ENCODE measurements at regions not wholly inside any gene's neighbourhood (a gene's known extent, or its start where the extent isn't known, plus 50 kb on each side); places are given as distances from the start of the nearest gene placed in this dataset.

DNA sequence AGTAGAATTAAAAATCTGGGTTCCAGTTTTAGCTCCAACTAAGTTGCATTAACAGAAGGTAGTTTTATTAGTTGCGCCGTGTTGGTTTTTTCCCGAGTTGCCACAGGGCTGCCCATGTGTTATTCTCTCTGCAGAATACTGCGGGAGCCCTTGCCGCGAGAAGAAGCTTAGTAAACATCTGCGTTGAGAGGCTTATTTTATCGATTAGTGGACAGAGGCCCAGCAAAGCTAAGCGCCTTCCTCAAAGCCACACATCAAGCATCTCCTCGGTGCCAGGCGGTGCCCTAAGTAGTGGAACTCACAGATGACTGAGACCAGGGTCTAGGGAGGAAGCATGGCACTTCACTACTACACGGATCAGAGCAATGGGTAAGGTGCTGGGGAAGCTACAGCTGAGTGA lies 212.3 kb upstream of the IRX5 start:
- Histone ChIP-seq H3K18ac (ENCODE audit: low read depth in 1 of 2, low read length in 2 of 2) (no peak overlapping the region), H4K91ac (ENCODE audit: low read length) (no peak overlapping the region), H3K4me1 (ENCODE audit: control insufficient read depth, insufficient read depth, low read depth, low read length) (peaks cover 2% of the 10 kb centered on the region), H2BK120ac (ENCODE audit: low read depth, low read length) (no peak overlapping the region), H3K4me2 (ENCODE audit: low read length, poor library complexity, severe bottlenecking) (no peak overlapping the region), H2AFZ (ENCODE audit: low read depth, low read length) (no peak overlapping the region), H3K14ac (ENCODE audit: low read length in 2 of 2) (no peak overlapping the region), H3K36me3 (ENCODE audit: control insufficient read depth in 1 of 2, insufficient read depth in 2 of 2, low read depth in 1 of 2, low read length in 2 of 2) (no peaks in the 10 kb centered on the region), H3K79me1 (replicated peaks; ENCODE audit: low read length, poor library complexity, severe bottlenecking) (no peaks in the 10 kb centered on the region), H2BK12ac (ENCODE audit: low read length in 2 of 2) (no peak overlapping the region), H4K8ac (ENCODE audit: low read length) (no peak overlapping the region), H2BK5ac (ENCODE audit: low read depth, low read length, poor library complexity, severe bottlenecking) (no peak overlapping the region), H3K9me3 (ENCODE audit: control insufficient read depth, low read length) (no peaks in the 10 kb centered on the region), H3K27me3 (ENCODE audit: control insufficient read depth in 1 of 2, insufficient read depth in 1 of 2, low read length in 2 of 2) (peaks cover 0 to 5% of the 10 kb centered on the region in 2 experiments), H3K4ac (ENCODE audit: low read depth in 1 of 2, low read length in 2 of 2) (no peak overlapping the region), H3K9ac (ENCODE audit: low read length) (no peak overlapping the region), H3K4me3 (ENCODE audit: insufficient read depth in 1 of 2, low read depth in 1 of 2, low read length in 2 of 2) (no peak overlapping the region), H3K23ac (ENCODE audit: low read length in 2 of 2) (no peak overlapping the region), H2AK5ac (ENCODE audit: low read length, severe bottlenecking) (no peak overlapping the region), H2BK15ac (ENCODE audit: low read depth, poor library complexity, severe bottlenecking) (no peak overlapping the region), H3K27ac (ENCODE audit: low read length, poor library complexity, severe bottlenecking) (no peak overlapping the region)
- DNase-seq = no peak
- WGBS = 90% methylated on average over 12 of the region's 12 CpGs

DNA sequence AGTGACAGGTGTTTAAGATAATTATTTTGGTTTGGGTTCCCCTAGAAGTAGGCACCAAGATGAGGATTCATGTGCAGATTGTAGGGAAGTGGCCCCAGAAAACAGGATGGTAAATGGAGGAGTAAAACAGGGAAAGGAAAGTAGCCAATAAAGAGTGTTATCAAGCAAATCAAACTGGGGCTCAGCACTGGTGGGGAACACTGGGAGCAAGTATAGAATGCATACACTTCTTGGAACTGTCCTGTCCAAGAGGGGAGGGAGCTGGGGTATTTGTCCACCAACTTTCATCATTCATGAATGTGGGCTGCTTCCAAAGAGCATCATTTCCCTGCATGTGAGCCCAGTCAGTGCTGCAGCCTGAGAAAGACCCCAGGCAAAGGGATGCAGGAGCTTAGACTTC lies 215.7 kb upstream of the IRX5 start:
- H3K27ac ChIP-seq (ENCODE audit: low read length, poor library complexity, severe bottlenecking) = no peak overlapping the region
- no peak overlapping the region for H2AFZ ChIP-seq (ENCODE audit: low read depth, low read length)
- H3K79me1 ChIP-seq (replicated peaks; ENCODE audit: low read length, poor library complexity, severe bottlenecking) = no peaks in the 10 kb centered on the region
- no peak overlapping the region for H3K18ac ChIP-seq (ENCODE audit: low read depth in 1 of 2, low read length in 2 of 2)
- H2BK120ac ChIP-seq (ENCODE audit: low read depth, low read length) = no peak overlapping the region
- no peak overlapping the region for H3K23ac ChIP-seq (ENCODE audit: low read length in 2 of 2)
- no peak overlapping the region for H3K4ac ChIP-seq (ENCODE audit: low read depth in 1 of 2, low read length in 2 of 2)
- no peak for DNase-seq
- H3K14ac ChIP-seq (ENCODE audit: low read length in 2 of 2) = no peak overlapping the region
- no peak overlapping the region for H2BK12ac ChIP-seq (ENCODE audit: low read length in 2 of 2)
- H3K9ac ChIP-seq (ENCODE audit: low read length) = no peak overlapping the region
- H2BK5ac ChIP-seq (ENCODE audit: low read depth, low read length, poor library complexity, severe bottlenecking) = no peak overlapping the region
- peaks cover 0 to 5% of the 10 kb centered on the region in 2 experiments for H3K27me3 ChIP-seq (ENCODE audit: control insufficient read depth in 1 of 2, insufficient read depth in 1 of 2, low read length in 2 of 2)
- no peaks in the 10 kb centered on the region for H3K9me3 ChIP-seq (ENCODE audit: control insufficient read depth, low read length)
- no peak overlapping the region for H2AK5ac ChIP-seq (ENCODE audit: low read length, severe bottlenecking)
- no peak overlapping the region for H3K4me2 ChIP-seq (ENCODE audit: low read length, poor library complexity, severe bottlenecking)
- H2BK15ac ChIP-seq (ENCODE audit: low read depth, poor library complexity, severe bottlenecking) = no peak overlapping the region
- no peak overlapping the region for H3K4me3 ChIP-seq (ENCODE audit: insufficient read depth in 1 of 2, low read depth in 1 of 2, low read length in 2 of 2)
- H4K8ac ChIP-seq (ENCODE audit: low read length) = no peak overlapping the region
- no peaks in the 10 kb centered on the region for H3K4me1 ChIP-seq (ENCODE audit: control insufficient read depth, insufficient read depth, low read depth, low read length)
- no peak overlapping the region for H4K91ac ChIP-seq (ENCODE audit: low read length)
- no peaks in the 10 kb centered on the region for H3K36me3 ChIP-seq (ENCODE audit: control insufficient read depth in 1 of 2, insufficient read depth in 2 of 2, low read depth in 1 of 2, low read length in 2 of 2)

DNA sequence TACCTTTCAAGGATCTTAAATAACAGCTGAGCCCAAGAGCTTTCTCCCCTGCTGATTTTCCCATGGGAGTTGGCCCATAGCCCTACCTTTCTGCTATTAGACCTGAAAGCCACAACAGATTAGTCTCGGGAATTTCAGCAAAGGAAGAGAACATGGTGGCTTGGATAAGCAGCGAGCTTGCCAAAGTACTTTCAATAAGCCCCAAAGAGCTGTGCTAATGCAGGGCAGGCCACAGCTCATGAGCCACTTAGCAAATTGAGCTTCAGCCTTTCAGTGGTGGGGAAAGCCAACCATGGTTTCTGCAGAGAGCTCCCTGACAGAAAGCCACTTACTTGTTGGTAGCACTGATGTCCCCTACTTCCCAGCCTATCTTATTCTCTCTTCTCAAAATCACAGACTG lies 217.8 kb upstream of the IRX5 start:
- H3K27ac ChIP-seq (ENCODE audit: low read length, poor library complexity, severe bottlenecking) = no peak overlapping the region
- H3K36me3 ChIP-seq (ENCODE audit: control insufficient read depth in 1 of 2, insufficient read depth in 2 of 2, low read depth in 1 of 2, low read length in 2 of 2) = no peaks in the 10 kb centered on the region
- no peak overlapping the region for H3K4ac ChIP-seq (ENCODE audit: low read depth in 1 of 2, low read length in 2 of 2)
- no peaks in the 10 kb centered on the region for H3K9me3 ChIP-seq (ENCODE audit: control insufficient read depth, low read length)
- no peak for DNase-seq
- no peak overlapping the region for H3K14ac ChIP-seq (ENCODE audit: low read length in 2 of 2)
- H2BK120ac ChIP-seq (ENCODE audit: low read depth, low read length) = no peak overlapping the region
- no peak overlapping the region for H3K9ac ChIP-seq (ENCODE audit: low read length)
- H3K4me1 ChIP-seq (ENCODE audit: control insufficient read depth, insufficient read depth, low read depth, low read length) = no peaks in the 10 kb centered on the region
- no peak overlapping the region for H4K8ac ChIP-seq (ENCODE audit: low read length)
- no peak overlapping the region for H2BK15ac ChIP-seq (ENCODE audit: low read depth, poor library complexity, severe bottlenecking)
- H2AK5ac ChIP-seq (ENCODE audit: low read length, severe bottlenecking) = no peak overlapping the region
- WGBS = 64% methylated on average over 2 of the region's 2 CpGs
- H2BK12ac ChIP-seq (ENCODE audit: low read length in 2 of 2) = no peak overlapping the region
- H3K23ac ChIP-seq (ENCODE audit: low read length in 2 of 2) = no peak overlapping the region
- peaks cover 0 to 8% of the 10 kb centered on the region in 2 experiments for H3K27me3 ChIP-seq (ENCODE audit: control insufficient read depth in 1 of 2, insufficient read depth in 1 of 2, low read length in 2 of 2)
- H2BK5ac ChIP-seq (ENCODE audit: low read depth, low read length, poor library complexity, severe bottlenecking) = no peak overlapping the region
- H2AFZ ChIP-seq (ENCODE audit: low read depth, low read length) = no peak overlapping the region
- H4K91ac ChIP-seq (ENCODE audit: low read length) = no peak overlapping the region
- H3K18ac ChIP-seq (ENCODE audit: low read depth in 1 of 2, low read length in 2 of 2) = no peak overlapping the region
- no peak overlapping the region for H3K4me2 ChIP-seq (ENCODE audit: low read length, poor library complexity, severe bottlenecking)
- H3K79me1 ChIP-seq (replicated peaks; ENCODE audit: low read length, poor library complexity, severe bottlenecking) = no peaks in the 10 kb centered on the region
- H3K4me3 ChIP-seq (ENCODE audit: insufficient read depth in 1 of 2, low read depth in 1 of 2, low read length in 2 of 2) = no peak overlapping the region

DNA sequence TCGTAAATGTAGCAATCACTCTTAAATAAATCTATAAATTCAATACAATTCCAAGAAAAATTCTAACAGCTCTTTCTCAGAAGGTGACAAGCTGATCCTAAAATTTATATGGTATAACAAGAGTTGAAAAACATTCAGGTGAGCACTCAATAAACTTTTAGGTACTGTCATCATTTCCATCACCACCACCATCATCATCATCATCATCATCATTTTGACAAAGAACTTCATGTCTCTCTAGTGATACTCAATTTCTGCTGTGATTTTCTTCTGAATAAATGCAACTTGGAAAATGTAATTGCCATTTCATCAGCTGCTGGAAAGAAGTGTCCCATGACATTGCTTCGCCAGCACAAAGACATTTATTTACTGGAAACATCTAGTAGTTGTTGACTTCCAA lies 222.9 kb upstream of the IRX5 start:
- no peak overlapping the region for H3K4me3 ChIP-seq (ENCODE audit: insufficient read depth in 1 of 2, low read depth in 1 of 2, low read length in 2 of 2)
- WGBS = 77% methylated on average over 1 of the region's 2 CpGs
- no peak overlapping the region for H3K27ac ChIP-seq (ENCODE audit: low read length, poor library complexity, severe bottlenecking)
- no peaks in the 10 kb centered on the region for H3K4me1 ChIP-seq (ENCODE audit: control insufficient read depth, insufficient read depth, low read depth, low read length)
- no peak overlapping the region for H2AFZ ChIP-seq (ENCODE audit: low read depth, low read length)
- H2BK12ac ChIP-seq (ENCODE audit: low read length in 2 of 2) = no peak overlapping the region
- no peak overlapping the region for H3K4me2 ChIP-seq (ENCODE audit: low read length, poor library complexity, severe bottlenecking)
- H3K79me1 ChIP-seq (replicated peaks; ENCODE audit: low read length, poor library complexity, severe bottlenecking) = no peaks in the 10 kb centered on the region
- no peaks in the 10 kb centered on the region for H3K9me3 ChIP-seq (ENCODE audit: control insufficient read depth, low read length)
- H3K4ac ChIP-seq (ENCODE audit: low read depth in 1 of 2, low read length in 2 of 2) = no peak overlapping the region
- H4K91ac ChIP-seq (ENCODE audit: low read length) = no peak overlapping the region
- no peak overlapping the region for H2BK5ac ChIP-seq (ENCODE audit: low read depth, low read length, poor library complexity, severe bottlenecking)
- peaks cover 0 to 3% of the 10 kb centered on the region in 2 experiments for H3K27me3 ChIP-seq (ENCODE audit: control insufficient read depth in 1 of 2, insufficient read depth in 1 of 2, low read length in 2 of 2)
- no peak overlapping the region for H3K14ac ChIP-seq (ENCODE audit: low read length in 2 of 2)
- H2AK5ac ChIP-seq (ENCODE audit: low read length, severe bottlenecking) = no peak overlapping the region
- H3K9ac ChIP-seq (ENCODE audit: low read length) = no peak overlapping the region
- no peak overlapping the region for H2BK120ac ChIP-seq (ENCODE audit: low read depth, low read length)
- no peak overlapping the region for H4K8ac ChIP-seq (ENCODE audit: low read length)
- DNase-seq = no peak
- H3K36me3 ChIP-seq (ENCODE audit: control insufficient read depth in 1 of 2, insufficient read depth in 2 of 2, low read depth in 1 of 2, low read length in 2 of 2) = no peaks in the 10 kb centered on the region
- H3K23ac ChIP-seq (ENCODE audit: low read length in 2 of 2) = no peak overlapping the region
- no peak overlapping the region for H3K18ac ChIP-seq (ENCODE audit: low read depth in 1 of 2, low read length in 2 of 2)
- H2BK15ac ChIP-seq (ENCODE audit: low read depth, poor library complexity, severe bottlenecking) = no peak overlapping the region
